Fibroblast of peridontal ligament (primary cell): ENCODE measurements at regions not wholly inside any gene's neighbourhood (a gene's known extent, or its start where the extent isn't known, plus 50 kb on each side); places are given as distances from the start of the nearest gene placed in this dataset.
"Not testable (repeated sequence)": the region's sequence is repeated elsewhere in the genome, so short reads cannot be mapped to it uniquely, and the experiment has no call there.

Experiments
- DNase-seq: peaks from one replicate; pipeline ENCODE4 v3.0.0-alpha.2; 2010; ENCODE audit errors: extremely low read depth

- no peak for DNase-seq
These were observed 96.5 kb downstream of the ING1 start for GRCh38 chr13:110809871-110810486.

GRCh38 chr13:110811008-110811720, 97.7 kb downstream of the ING1 start:
- DNase-seq, result no peak

- no peak for DNase-seq
These were observed 98.2 kb downstream of the ING1 start for GRCh38 chr13:110811771-110812120.

GRCh38 chr13:110812121-110812868, 98.8 kb downstream of the ING1 start:
- peak; percentile 26 for DNase-seq

GRCh38 chr13:110812869-110813645, 99.6 kb downstream of the ING1 start:
- no peak for DNase-seq

GRCh38 chr13:110813646-110814624, 100.4 kb downstream of the ING1 start:
- no peak for DNase-seq

- DNase-seq, result no peak
These were observed 99.2 kb downstream of the ANKRD10 start for GRCh38 chr13:110815471-110816204.

- DNase-seq, result no peak
These were observed 98.4 kb downstream of the ANKRD10 start for GRCh38 chr13:110816500-110816899.

GRCh38 chr13:110817143-110817542, 97.7 kb downstream of the ANKRD10 start:
- DNase-seq, result no peak

GRCh38 chr13:110818747-110819146, 96.1 kb downstream of the ANKRD10 start:
- DNase-seq, result no peak

- DNase-seq, result peak; percentile 69
These were observed 95.5 kb downstream of the ANKRD10 start for GRCh38 chr13:110819203-110820014.

- DNase-seq, result no peak
These were observed 94.5 kb downstream of the ANKRD10 start for GRCh38 chr13:110820322-110820721.

GRCh38 chr13:110821837-110822668, 92.8 kb downstream of the ANKRD10 start:
- not testable (repeated sequence) for DNase-seq

- DNase-seq, result no peak
These were observed 92.3 kb downstream of the ANKRD10 start for GRCh38 chr13:110822669-110822945.

- peak; percentile 7 for DNase-seq
These were observed 90.1 kb downstream of the ANKRD10 start for GRCh38 chr13:110824702-110825300.

- no peak for DNase-seq
These were observed 89.4 kb downstream of the ANKRD10 start for GRCh38 chr13:110825516-110825915.

GRCh38 chr13:110826101-110826500, 88.8 kb downstream of the ANKRD10 start:
- no peak for DNase-seq
